ENCODE measurements at regions not wholly inside any gene's neighbourhood (a gene's known extent, or its start where the extent isn't known, plus 50 kb on each side); places are given as distances from the start of the nearest gene placed in this dataset.

DNA sequence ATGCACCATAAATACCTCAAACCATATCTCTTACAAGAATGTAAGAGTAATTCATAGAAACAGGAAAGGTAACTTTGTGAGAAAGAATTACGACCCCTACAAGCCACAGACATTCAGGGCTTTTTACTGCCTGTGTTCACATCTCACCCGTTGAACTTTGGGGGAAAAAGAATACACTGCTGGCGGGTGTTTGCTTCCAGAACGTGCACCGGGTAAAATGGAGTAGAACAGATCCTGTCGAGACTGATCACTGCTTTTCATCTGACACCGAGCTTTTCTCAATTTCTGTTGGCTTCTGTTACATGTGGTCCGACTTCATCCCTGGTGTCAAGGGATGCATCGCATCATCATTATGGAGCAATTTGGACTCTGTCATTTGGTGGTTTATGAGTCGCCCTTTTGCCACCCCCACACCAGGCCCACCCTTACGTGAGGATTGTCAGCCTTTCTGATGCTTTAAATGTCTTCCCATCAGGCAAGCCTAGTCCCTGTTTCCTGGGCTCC is 219.2 kb upstream of the ZFP64 start:
- WGBS, 2 donors (ENCODE audit: low coverage in 1 of 2) = 57 to 61% methylated on average over 10 to 11 of the region's 11 CpGs
- TF ChIP-seq POLR2A (IDR thresholded peaks at IDR 0.05) (no peak), POLR2AphosphoS5 (IDR thresholded peaks at IDR 0.05) (no peak), EP300 (IDR thresholded peaks at IDR 0.05) (no peak), CTCF (IDR thresholded peaks at IDR 0.05) (no peak)
- Histone ChIP-seq H3K36me3 (no peaks in the 10 kb centered on the region), H3K9me3 (peaks cover 0 to 9% (median 0%) of the 10 kb centered on the region in 3 donors), H3K4me3 (no peak overlapping the region), H3K27ac (no peak overlapping the region), H3K4me1 (peaks cover 0 to 8% (median 0%) of the 10 kb centered on the region in 3 donors), H3K27me3 (no peaks in the 10 kb centered on the region)
- ATAC-seq = no peak

DNA sequence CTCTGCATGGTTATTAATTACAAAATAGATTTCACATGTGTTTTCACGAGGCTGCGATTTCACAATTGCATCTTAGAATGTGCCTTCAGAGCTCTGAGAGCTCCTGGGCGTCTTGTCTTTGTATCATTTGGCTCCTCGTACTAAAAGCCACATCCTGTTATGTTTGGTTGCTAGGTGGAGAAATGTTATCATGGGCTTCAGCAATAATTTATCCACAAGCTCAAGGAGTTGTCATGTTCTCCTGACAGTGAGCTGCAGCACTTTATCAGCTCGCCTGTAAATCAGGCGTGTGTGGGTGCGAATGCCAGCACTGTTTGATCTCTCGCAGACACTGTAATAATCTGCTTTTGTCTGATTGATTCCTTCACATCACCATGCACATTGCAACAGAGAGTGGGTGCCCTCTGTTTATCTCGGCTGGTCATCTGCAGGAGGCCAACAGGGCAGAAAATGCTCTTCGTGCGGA is 218.6 kb upstream of the ZFP64 start:
- WGBS, 2 donors (ENCODE audit: low coverage in 1 of 2) = 13 to 30% methylated on average over 4 to 11 of the region's 11 CpGs
- Histone ChIP-seq H3K27ac (no peak overlapping the region), H3K4me3 (no peak overlapping the region), H3K27me3 (no peaks in the 10 kb centered on the region), H3K9me3 (peaks cover 0 to 9% (median 0%) of the 10 kb centered on the region in 3 donors), H3K4me1 (peaks cover 0 to 8% (median 0%) of the 10 kb centered on the region in 3 donors), H3K36me3 (no peaks in the 10 kb centered on the region)
- no peak for TF ChIP-seq POLR2A (IDR thresholded peaks at IDR 0.05)
- TF ChIP-seq POLR2AphosphoS5 (IDR thresholded peaks at IDR 0.05) = no peak
- no peak for TF ChIP-seq EP300 (IDR thresholded peaks at IDR 0.05)
- TF ChIP-seq CTCF (IDR thresholded peaks at IDR 0.05) = no peak
- ATAC-seq = peak; percentile 84

- Histone ChIP-seq H3K4me3 (no peak overlapping the region), H3K27ac (no peak overlapping the region), H3K4me1 (peaks cover 0 to 8% (median 0%) of the 10 kb centered on the region in 3 donors), H3K9me3 (no peaks in the 10 kb centered on the region), H3K36me3 (no peaks in the 10 kb centered on the region), H3K27me3 (no peaks in the 10 kb centered on the region)
- WGBS, 2 donors (ENCODE audit: low coverage in 1 of 2) = 86 to 90% methylated on average over 2 of the region's 2 CpGs
- no peak for TF ChIP-seq CTCF (IDR thresholded peaks at IDR 0.05)
- ATAC-seq = no peak
Measured at GRCh38 chr20:52405986-52406385, 214.4 kb upstream of the ZFP64 start.

GRCh38 chr20:52405417-52405816 is 213.8 kb upstream of the ZFP64 start:
- no peak overlapping the region for H3K4me3 ChIP-seq
- no peak for ATAC-seq
- no peaks in the 10 kb centered on the region for H3K36me3 ChIP-seq
- TF ChIP-seq CTCF (IDR thresholded peaks at IDR 0.05) = no peak
- TF ChIP-seq POLR2A (IDR thresholded peaks at IDR 0.05) = no peak
- no peak for TF ChIP-seq POLR2AphosphoS5 (IDR thresholded peaks at IDR 0.05)
- TF ChIP-seq EP300 (IDR thresholded peaks at IDR 0.05) = no peak
- no peaks in the 10 kb centered on the region for H3K27me3 ChIP-seq
- H3K27ac ChIP-seq = no peak overlapping the region
- WGBS, 2 donors (ENCODE audit: low coverage in 1 of 2) = 76 to 77% methylated on average over 1 of the region's 1 CpG
- peaks cover 0 to 5% (median 0%) of the 10 kb centered on the region in 3 donors for H3K4me1 ChIP-seq
- H3K9me3 ChIP-seq = no peaks in the 10 kb centered on the region

DNA sequence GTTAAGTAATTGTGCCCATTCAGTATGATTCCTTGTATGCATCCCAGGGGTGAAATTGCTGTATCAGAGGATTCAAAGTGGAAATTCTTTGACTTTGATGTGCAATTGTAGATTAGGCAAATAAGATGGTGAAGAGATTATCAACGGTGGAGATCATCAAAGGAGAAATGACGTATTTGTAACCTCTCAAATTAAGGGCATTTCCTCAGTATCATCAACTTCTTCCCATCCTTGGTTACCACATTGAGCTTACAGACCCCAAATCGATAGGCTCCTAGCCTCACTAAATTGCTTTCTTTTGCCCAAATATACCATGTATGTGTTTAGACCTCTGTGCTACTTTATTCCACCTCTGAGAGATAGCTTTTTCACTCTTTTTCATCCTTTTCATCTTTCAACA is 213.1 kb upstream of the ZFP64 start:
- no peak for TF ChIP-seq POLR2A (IDR thresholded peaks at IDR 0.05)
- no peak for TF ChIP-seq EP300 (IDR thresholded peaks at IDR 0.05)
- TF ChIP-seq POLR2AphosphoS5 (IDR thresholded peaks at IDR 0.05) = no peak
- no peak for TF ChIP-seq CTCF (IDR thresholded peaks at IDR 0.05)
- no peaks in the 10 kb centered on the region for H3K4me1 ChIP-seq
- no peaks in the 10 kb centered on the region for H3K36me3 ChIP-seq
- 69 to 79% methylated on average over 3 of the region's 3 CpGs for WGBS, 2 donors (ENCODE audit: low coverage in 1 of 2)
- no peak for ATAC-seq
- no peaks in the 10 kb centered on the region for H3K27me3 ChIP-seq
- H3K9me3 ChIP-seq = no peaks in the 10 kb centered on the region
- no peak overlapping the region for H3K4me3 ChIP-seq
- no peak overlapping the region for H3K27ac ChIP-seq

Measured in gastroesophageal sphincter (tissue), 4 donors.